Thoracic aorta (tissue), 2 donors: ENCODE measurements at regions not wholly inside any gene's neighbourhood (a gene's known extent, or its start where the extent isn't known, plus 50 kb on each side); places are given as distances from the start of the nearest gene placed in this dataset.
"Not testable (repeated sequence)": the region's sequence is repeated elsewhere in the genome, so short reads cannot be mapped to it uniquely, and the experiment has no call there.

Experiments
- ATAC-seq: fragments of 150-250 bp; one replicate; pipeline ENCODE4 v1.8.0; 2017; ENCODE audit warnings: low read depth; ENCODE audit not compliant: insufficient number of reproducible peaks, low FRiP score
- DNase-seq: peaks from one replicate; pipeline ENCODE4 v3.0.0-alpha.2; 2020; ENCODE audit warnings: low spot score
- H3K27ac ChIP-seq, 2 donors: fragments of 200-600 bp; sonication (generic); 1 replicate in 1 of 2; 2 replicates in 1 of 2; pipeline ENCODE4 v1.5.1; 2016; ENCODE audit warnings: mild to moderate bottlenecking in 2 of 2, moderate library complexity in 2 of 2
- H3K27me3 ChIP-seq: fragments of 200-600 bp; sonication (generic); replicated peaks from 2 replicates; pipeline ENCODE4 v1.6.0; 2016; ENCODE audit warnings: mild to moderate bottlenecking; ENCODE audit not compliant: insufficient read depth
- H3K36me3 ChIP-seq: fragments of 200-600 bp; sonication (generic); one replicate; pipeline ENCODE4 v1.5.1; 2016
- H3K4me1 ChIP-seq, 2 donors: fragments of 200-600 bp; sonication (generic); 1 replicate in 1 of 2; 2 replicates in 1 of 2; pipeline versions ENCODE4 v1.5.1 to v1.6.0; 2016; ENCODE audit warnings: low read depth in 2 of 2, mild to moderate bottlenecking in 1 of 2; ENCODE audit not compliant: control insufficient read depth in 1 of 2
- H3K4me3 ChIP-seq: fragments of 200-600 bp; sonication (generic); 2 replicates; pipeline ENCODE4 v1.5.1; 2016; ENCODE audit warnings: mild to moderate bottlenecking
- H3K9me3 ChIP-seq: fragments of 200-600 bp; sonication (generic); 2 replicates; pipeline ENCODE4 v1.5.1; 2016
- CTCF ChIP-seq: fragments of 200-600 bp; sonication (generic); IDR thresholded peaks from one replicate; pipeline ENCODE4 v1.5.1; 2019; ENCODE audit warnings: antibody characterized with exemption

GRCh38 chr7:49099587-49100326, 175.4 kb downstream of the CDC14C start:
- Histone ChIP-seq H3K4me3 (no peak overlapping the region), H3K27me3 (no peaks in the 10 kb centered on the region), H3K36me3 (no peaks in the 10 kb centered on the region), H3K9me3 (no peaks in the 10 kb centered on the region), H3K27ac (no peak overlapping the region), H3K4me1 (no peaks in the 10 kb centered on the region)
- TF ChIP-seq CTCF = no peak
- DNase-seq (no peak), ATAC-seq (no peak)

GRCh38 chr7:49100908-49101740, 176.8 kb downstream of the CDC14C start:
- not testable (repeated sequence) for H3K27ac ChIP-seq, DNase-seq, H3K4me1 ChIP-seq

GRCh38 chr7:49102411-49102810, 178.1 kb downstream of the CDC14C start:
- Histone ChIP-seq H3K9me3 (no peaks in the 10 kb centered on the region), H3K4me3 (no peak overlapping the region), H3K27me3 (no peaks in the 10 kb centered on the region), H3K4me1 (no peaks in the 10 kb centered on the region), H3K27ac (no peak overlapping the region), H3K36me3 (no peaks in the 10 kb centered on the region)
- TF ChIP-seq CTCF = no peak
- no peak for ATAC-seq
- DNase-seq = no peak

More at GRCh38 chr7:49100908-49101740, 176.8 kb downstream of the CDC14C start:
- H3K4me3 ChIP-seq, H3K27me3 ChIP-seq, H3K36me3 ChIP-seq, H3K9me3 ChIP-seq, ATAC-seq: not testable (repeated sequence)

- ATAC-seq (no peak), DNase-seq (no peak)
- no peaks in the 10 kb centered on the region for H3K9me3 ChIP-seq
- no peaks in the 10 kb centered on the region for H3K27me3 ChIP-seq
- H3K4me3 ChIP-seq = no peak overlapping the region
- no peaks in the 10 kb centered on the region for H3K36me3 ChIP-seq
- no peak overlapping the region for H3K27ac ChIP-seq
- no peaks in the 10 kb centered on the region for H3K4me1 ChIP-seq
- TF ChIP-seq CTCF = no peak
These were observed 187.4 kb downstream of the CDC14C start for GRCh38 chr7:49111706-49112105.

GRCh38 chr7:49112222-49112621, 187.9 kb downstream of the CDC14C start:
- no peak overlapping the region for H3K27ac ChIP-seq
- TF ChIP-seq CTCF = no peak
- no peaks in the 10 kb centered on the region for H3K4me1 ChIP-seq
- DNase-seq = no peak
- ATAC-seq = no peak
- no peak overlapping the region for H3K4me3 ChIP-seq
- H3K36me3 ChIP-seq = no peaks in the 10 kb centered on the region
- H3K9me3 ChIP-seq = no peaks in the 10 kb centered on the region
- no peaks in the 10 kb centered on the region for H3K27me3 ChIP-seq
